H9 (cell line): ENCODE measurements at regions not wholly inside any gene's neighbourhood (a gene's known extent, or its start where the extent isn't known, plus 50 kb on each side); places are given as distances from the start of the nearest gene placed in this dataset.

Source experiments
- DNase-seq: peaks from one replicate; pipeline ENCODE4 v3.0.0-alpha.2; 2017
- H2AFZ ChIP-seq: one replicate; pipeline ENCODE4 v1.6.1; 2013; ENCODE audit warnings: mild to moderate bottlenecking, low read length, control low read depth, moderate library complexity
- H2AK5ac ChIP-seq: 2 replicates; pipeline ENCODE4 v1.6.1; 2013; ENCODE audit warnings: low read length, control low read depth, mixed read lengths; ENCODE audit not compliant: insufficient read length
- H2BK120ac ChIP-seq: one replicate; pipeline ENCODE4 v1.6.1; 2013; ENCODE audit warnings: low read depth, mild to moderate bottlenecking, low read length, control low read depth, inconsistent platforms; ENCODE audit not compliant: poor library complexity, severe bottlenecking
- H2BK12ac ChIP-seq: 2 replicates; pipeline ENCODE4 v1.6.1; 2013; ENCODE audit warnings: low read length, control low read depth, mixed read lengths, low read depth; ENCODE audit not compliant: insufficient read length
- H2BK15ac ChIP-seq: 2 replicates; pipeline ENCODE4 v1.6.1; 2013; ENCODE audit warnings: low read depth, low read length, control low read depth
- H2BK20ac ChIP-seq: one replicate; pipeline ENCODE4 v1.6.1; 2013; ENCODE audit warnings: low read depth, mild to moderate bottlenecking, low read length, control low read depth, inconsistent platforms; ENCODE audit not compliant: poor library complexity, severe bottlenecking
- H2BK5ac ChIP-seq: 2 replicates; pipeline ENCODE4 v1.6.1; 2013; ENCODE audit warnings: low read length, control low read depth, mixed read lengths; ENCODE audit not compliant: insufficient read length
- H3K14ac ChIP-seq: 2 replicates; pipeline ENCODE4 v1.6.1; 2013; ENCODE audit warnings: low read length, control low read depth; ENCODE audit not compliant: insufficient read depth
- H3K18ac ChIP-seq: 2 replicates; pipeline ENCODE4 v1.6.1; 2013; ENCODE audit warnings: low read depth, mild to moderate bottlenecking, mixed read lengths, low read length, control low read depth; ENCODE audit not compliant: insufficient read length
- H3K23ac ChIP-seq: 2 replicates; pipeline ENCODE4 v1.6.1; 2013; ENCODE audit warnings: low read length, control low read depth, mixed read lengths, low read depth; ENCODE audit not compliant: insufficient read length
- H3K23me2 ChIP-seq: 2 replicates; pipeline ENCODE4 v1.6.1; 2013; ENCODE audit warnings: low read depth, mild to moderate bottlenecking, mixed read lengths, low read length, control low read depth; ENCODE audit not compliant: insufficient read length, poor library complexity, severe bottlenecking
- H3K27ac ChIP-seq: 2 replicates; pipeline ENCODE4 v1.5.1; 2013; ENCODE audit warnings: low read length, control low read depth, mixed read lengths, low read depth; ENCODE audit not compliant: insufficient read length
- H3K27me3 ChIP-seq: 2 replicates; pipeline ENCODE4 v1.6.1; 2013; ENCODE audit warnings: low read length, control low read depth, inconsistent platforms; ENCODE audit not compliant: insufficient read depth
- H3K4ac ChIP-seq: 2 replicates; pipeline ENCODE4 v1.6.1; 2013; ENCODE audit warnings: low read depth, mild to moderate bottlenecking, control low read depth, inconsistent platforms, low read length, moderate library complexity
- H3K4me1 ChIP-seq: 2 replicates; pipeline ENCODE4 v1.6.1; 2013; ENCODE audit warnings: low read length, control low read depth, inconsistent platforms; ENCODE audit not compliant: insufficient read depth
- H3K4me2 ChIP-seq: 2 replicates; pipeline ENCODE4 v1.6.1; 2013; ENCODE audit warnings: low read length, control low read depth, mixed read lengths; ENCODE audit not compliant: insufficient read length, insufficient read depth
- H3K56ac ChIP-seq: 2 replicates; pipeline ENCODE4 v1.6.1; 2013; ENCODE audit warnings: low read depth, mild to moderate bottlenecking, mixed read lengths, low read length, control low read depth; ENCODE audit not compliant: insufficient read length
- H3K79me1 ChIP-seq: 2 replicates; pipeline ENCODE4 v1.6.1; 2013; ENCODE audit warnings: low read depth, mild to moderate bottlenecking, moderate library complexity, low read length, control low read depth, inconsistent platforms; ENCODE audit not compliant: insufficient read depth, poor library complexity, severe bottlenecking
- H3K79me2 ChIP-seq: 2 replicates; pipeline ENCODE4 v1.6.1; 2013; ENCODE audit warnings: low read length, control low read depth, inconsistent platforms; ENCODE audit not compliant: insufficient read depth
- H3K9ac ChIP-seq: 2 replicates; pipeline ENCODE4 v1.6.1; 2013; ENCODE audit warnings: low read length, control low read depth, mixed read lengths; ENCODE audit not compliant: insufficient read length; ENCODE audit errors: extremely low read depth
- H3K9me3 ChIP-seq: one replicate; pipeline ENCODE4 v1.6.1; 2013; ENCODE audit warnings: low read depth, low read length, inconsistent platforms; ENCODE audit not compliant: control insufficient read depth
- H3T11ph ChIP-seq: one replicate; pipeline ENCODE4 v1.6.1; 2013; ENCODE audit warnings: mild to moderate bottlenecking, low read length, control low read depth, inconsistent platforms
- H4K20me1 ChIP-seq: one replicate; pipeline ENCODE4 v1.6.1; 2013; ENCODE audit not compliant: control insufficient read depth, insufficient read length, insufficient read depth
- H4K5ac ChIP-seq: 2 replicates; pipeline ENCODE4 v1.6.1; 2013; ENCODE audit warnings: low read depth, mild to moderate bottlenecking, mixed read lengths, low read length, control low read depth; ENCODE audit not compliant: insufficient read length
- H4K8ac ChIP-seq: replicated peaks from 2 replicates; pipeline ENCODE4 v1.6.1; 2013; ENCODE audit warnings: low read length, control low read depth, mixed read lengths, low read depth; ENCODE audit not compliant: insufficient read length
- H4K91ac ChIP-seq: 2 replicates; pipeline ENCODE4 v1.6.1; 2013; ENCODE audit warnings: low read depth, mild to moderate bottlenecking, moderate library complexity, mixed read lengths, low read length, control low read depth; ENCODE audit not compliant: insufficient read length
- H3K27ac Mint-ChIP-seq, 3 experiments: 2 replicates in 2 of 3; 3 replicates in 1 of 3; pipeline ENCODE4 v1.8.0; 2020 to 2021; ENCODE audit warnings: mixed read lengths in 3 of 3, mild to moderate bottlenecking in 1 of 3, moderate library complexity in 1 of 3
- H3K27me3 Mint-ChIP-seq: 2 replicates; pipeline ENCODE4 v1.8.0; 2021; ENCODE audit warnings: low read depth, mild to moderate bottlenecking, moderate library complexity, mixed read lengths
- H3K36me3 Mint-ChIP-seq, 3 experiments: 2 replicates in 2 of 3; 3 replicates in 1 of 3; pipeline ENCODE4 v1.8.0; 2020 to 2021; ENCODE audit warnings: low read depth in 3 of 3, mixed read lengths in 3 of 3; ENCODE audit not compliant: insufficient read depth in 1 of 3
- H3K4me1 Mint-ChIP-seq, 2 experiments: 2 replicates each; pipeline ENCODE4 v1.8.0; 2020; ENCODE audit warnings: mixed read lengths in 2 of 2
- H3K4me3 Mint-ChIP-seq, 2 experiments: 2 replicates in 1 of 2; 3 replicates in 1 of 2; pipeline ENCODE4 v1.8.0; 2020 to 2021; ENCODE audit warnings: mild to moderate bottlenecking in 2 of 2, mixed read lengths in 2 of 2, moderate library complexity in 1 of 2
- H3K9me3 Mint-ChIP-seq, 2 experiments: 2 replicates in 1 of 2; 3 replicates in 1 of 2; pipeline ENCODE4 v1.8.0; 2020; ENCODE audit warnings: mild to moderate bottlenecking in 2 of 2, mixed read lengths in 2 of 2, moderate library complexity in 1 of 2
- CTCF ChIP-seq: fragments of 200-600 bp; sonication (generic); conservative IDR thresholded peaks from 3 replicates; pipeline ENCODE4 v1.8.0; 2021; ENCODE audit warnings: antibody characterized with exemption, mild to moderate bottlenecking
- WGBS: extraction: QIAGEN DNeasy Blood & Tissue Kit; methylation state at CpG from one replicate; pipeline ENCODE4 v1.1.7; 2013; ENCODE audit warnings: missing lambda C conversion rate, low lambda C conversion rate, mixed read lengths; ENCODE audit not compliant: insufficient read length; ENCODE audit errors: extremely low coverage; 5-methylcytosine and 5-hydroxymethylcytosine counted together

DNA sequence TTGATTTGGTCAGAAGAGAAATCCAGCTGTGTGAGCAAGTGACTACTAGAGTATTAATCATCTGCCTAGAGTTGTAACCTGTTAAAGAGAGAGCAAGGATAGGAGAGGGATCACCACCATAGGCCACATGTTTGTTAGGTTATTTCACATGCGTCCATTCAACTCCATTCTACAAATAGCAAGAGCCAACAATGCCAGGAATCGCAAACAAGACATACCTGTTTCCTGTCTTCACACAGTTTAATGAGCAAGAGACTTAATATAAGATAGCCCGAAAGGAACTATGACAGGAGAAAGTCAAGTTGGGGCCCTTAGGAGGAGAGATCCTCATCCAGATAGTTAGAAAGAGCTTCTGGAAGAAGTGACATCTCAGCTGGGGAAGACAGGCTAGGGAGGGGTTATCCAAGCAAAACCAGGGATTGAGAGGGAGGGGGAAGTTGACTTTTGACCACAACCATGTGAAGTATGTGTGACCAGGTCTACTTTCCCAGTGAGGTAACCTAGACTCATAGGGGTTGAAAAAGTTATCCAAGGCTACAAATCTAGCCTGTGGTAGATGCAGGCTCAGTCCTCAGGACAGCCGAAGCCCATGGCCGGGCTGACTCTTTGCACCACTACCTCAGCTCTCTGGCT lies 147.4 kb downstream of the ALDH8A1 start:
- Histone ChIP-seq H3K27me3 (no peaks in the 10 kb centered on the region), H4K8ac (no peak overlapping the region), H3T11ph (no peak overlapping the region), H3K14ac (no peak overlapping the region), H4K5ac (no peak overlapping the region), H2BK15ac (no peak overlapping the region), H3K56ac (no peak overlapping the region), H3K23ac (no peak overlapping the region), H2BK20ac (no peak overlapping the region), H3K27ac (no peak overlapping the region), H2BK120ac (no peak overlapping the region), H3K4me1 (no peaks in the 10 kb centered on the region), H2BK12ac (no peak overlapping the region), H3K4me2 (no peak overlapping the region), H3K18ac (no peak overlapping the region), H4K91ac (no peak overlapping the region), H2AFZ (no peak overlapping the region), H3K9ac (no peak overlapping the region), H3K79me1 (no peaks in the 10 kb centered on the region), H3K4ac (no peak overlapping the region), H4K20me1 (no peaks in the 10 kb centered on the region), H2BK5ac (no peak overlapping the region), H2AK5ac (no peak overlapping the region), H3K23me2 (no peaks in the 10 kb centered on the region), H3K9me3 (no peaks in the 10 kb centered on the region), H3K79me2 (no peaks in the 10 kb centered on the region)
- H3K4me3 Mint-ChIP-seq = no peak overlapping the region
- H3K27ac Mint-ChIP-seq = no peak overlapping the region
- no peaks in the 10 kb centered on the region for H3K27me3 Mint-ChIP-seq
- no peak for TF ChIP-seq CTCF
- H3K4me1 Mint-ChIP-seq = no peaks in the 10 kb centered on the region
- H3K36me3 Mint-ChIP-seq = no peaks in the 10 kb centered on the region
- no peaks in the 10 kb centered on the region for H3K9me3 Mint-ChIP-seq
- WGBS = no CpG with 5 or more reads among the region's 5 CpGs
- DNase-seq = no peak
